RPMI7951 (cell line): ENCODE measurements at regions not wholly inside any gene's neighbourhood (a gene's known extent, or its start where the extent isn't known, plus 50 kb on each side); places are given as distances from the start of the nearest gene placed in this dataset.

Experiments used
- DNase-seq: peaks from one replicate; pipeline ENCODE4 v3.0.0-alpha.2; 2012; ENCODE audit warnings: low read depth

DNA sequence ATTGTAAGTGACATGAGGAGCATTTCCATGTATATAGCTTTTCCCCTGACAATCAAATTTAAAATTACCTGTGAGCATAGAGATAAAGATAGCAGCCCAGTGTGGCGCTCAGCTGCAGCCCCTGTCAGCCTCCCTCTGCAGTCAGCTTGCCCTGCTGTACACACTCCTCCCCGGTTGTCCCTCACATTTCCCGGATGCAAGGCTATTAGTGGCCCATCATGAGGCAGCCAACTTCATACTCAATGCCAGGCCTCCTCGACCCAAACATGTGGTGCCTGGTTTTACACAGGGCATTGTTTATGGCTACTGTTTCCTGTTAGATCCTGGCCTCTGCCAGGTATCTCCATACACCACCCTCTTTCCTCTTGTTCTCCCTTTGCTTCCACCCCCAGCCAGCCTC is 116.1 kb upstream of the SH3BP4 start:
- DNase-seq = no peak

DNA sequence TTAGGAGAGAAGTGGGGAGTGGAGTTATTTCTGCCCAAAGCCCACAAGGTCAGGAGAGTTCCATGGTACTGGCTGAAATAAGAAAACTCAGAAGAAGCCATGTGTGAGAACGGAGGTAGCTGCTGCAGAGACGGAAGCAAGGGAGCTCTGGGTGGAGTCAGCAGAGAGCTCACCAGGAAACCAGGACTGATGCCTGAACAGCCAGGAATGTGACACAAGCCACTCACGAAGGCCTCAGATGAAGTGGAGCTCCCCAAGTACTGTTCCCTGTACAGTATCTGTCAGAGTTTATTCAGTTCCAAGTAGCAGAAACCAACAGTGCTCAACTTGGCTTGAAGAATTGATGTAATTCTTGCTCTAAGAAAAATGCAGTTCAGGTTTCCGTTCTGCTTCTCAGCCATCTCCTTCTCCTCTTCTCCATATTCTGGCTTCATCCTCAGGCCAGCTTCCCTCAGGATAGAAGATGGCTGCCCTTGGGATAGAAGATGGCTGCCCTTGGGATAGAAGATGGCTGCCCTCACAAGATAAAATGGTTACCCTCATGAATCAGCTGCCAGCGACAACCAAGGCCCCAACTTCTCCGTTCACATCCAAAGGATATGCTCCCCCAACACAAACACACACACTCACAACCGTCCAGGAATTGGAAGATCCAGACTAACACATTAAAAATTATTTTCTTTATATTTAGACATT is 117.4 kb upstream of the SH3BP4 start:
- no peak for DNase-seq

DNA sequence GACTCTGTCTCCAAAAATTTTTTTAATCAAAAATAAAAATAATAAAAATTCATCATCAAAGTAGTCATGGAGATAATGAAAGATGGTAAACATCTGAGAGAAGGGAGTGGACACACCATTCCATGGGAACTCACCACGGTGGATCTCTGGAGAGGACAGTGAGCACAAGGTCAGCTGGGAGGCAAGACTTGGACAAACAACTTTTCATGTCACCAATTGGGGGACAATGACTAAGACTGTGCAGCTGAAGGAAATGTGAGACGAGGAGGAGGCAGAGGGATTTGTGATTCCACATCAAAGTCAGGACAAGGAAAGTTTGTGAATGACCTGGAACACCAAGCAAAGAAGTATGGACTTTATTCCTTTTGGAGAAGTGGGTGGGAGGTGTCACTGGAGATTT is 121.0 kb upstream of the SH3BP4 start:
- no peak for DNase-seq

DNA sequence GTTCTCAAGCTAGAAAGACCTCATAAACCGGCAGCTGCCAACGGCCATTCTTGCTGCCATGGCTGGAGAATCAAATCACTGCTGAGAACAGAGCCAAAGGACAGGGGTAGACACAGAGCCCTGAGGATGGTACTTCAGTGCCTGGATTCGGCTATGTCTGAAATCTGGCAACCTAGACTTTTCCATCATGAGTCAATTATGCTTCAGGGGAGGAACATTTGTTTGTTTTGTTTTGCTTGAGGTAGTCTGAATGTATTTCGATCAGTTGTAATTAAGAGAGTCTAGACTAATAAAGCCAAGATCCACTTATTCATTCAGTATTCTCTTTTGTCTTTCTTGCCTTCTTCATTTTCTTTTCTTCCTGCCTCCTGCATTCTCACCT is 122.8 kb upstream of the SH3BP4 start:
- peak; percentile 47 for DNase-seq

DNA sequence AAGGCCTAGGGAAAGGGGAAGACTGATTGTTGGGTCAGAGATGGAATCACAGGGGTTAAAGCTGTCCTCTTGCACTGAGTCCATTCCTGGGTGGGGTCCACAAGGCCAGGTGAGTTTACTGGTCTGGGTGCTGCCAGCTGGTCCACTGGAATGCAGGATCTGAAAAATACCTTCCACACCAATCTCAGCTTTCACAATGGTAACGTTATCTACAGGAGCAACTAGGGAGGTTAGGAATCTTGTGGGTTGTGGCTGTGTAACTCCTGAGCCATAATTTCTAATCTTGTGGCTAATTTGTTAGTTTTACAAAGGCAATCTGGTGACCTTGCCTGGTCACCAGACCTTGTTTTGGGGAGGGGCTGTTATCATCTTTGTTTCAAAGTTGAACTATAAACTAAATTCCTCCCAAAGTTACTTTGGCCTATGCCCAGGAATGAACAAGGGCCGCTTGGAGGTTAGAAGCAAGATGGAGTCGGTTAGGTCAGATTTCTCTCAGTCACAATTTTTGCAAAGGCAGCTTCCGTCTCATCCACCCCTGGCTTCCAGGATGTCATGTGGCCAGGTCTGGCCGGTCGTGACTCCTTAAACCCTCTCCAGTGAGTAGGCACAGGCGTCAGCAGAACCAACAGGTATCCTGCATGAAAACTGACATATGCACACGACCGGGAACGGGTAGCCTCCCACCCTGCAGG is 123.3 kb upstream of the SH3BP4 start:
- DNase-seq = no peak

DNA sequence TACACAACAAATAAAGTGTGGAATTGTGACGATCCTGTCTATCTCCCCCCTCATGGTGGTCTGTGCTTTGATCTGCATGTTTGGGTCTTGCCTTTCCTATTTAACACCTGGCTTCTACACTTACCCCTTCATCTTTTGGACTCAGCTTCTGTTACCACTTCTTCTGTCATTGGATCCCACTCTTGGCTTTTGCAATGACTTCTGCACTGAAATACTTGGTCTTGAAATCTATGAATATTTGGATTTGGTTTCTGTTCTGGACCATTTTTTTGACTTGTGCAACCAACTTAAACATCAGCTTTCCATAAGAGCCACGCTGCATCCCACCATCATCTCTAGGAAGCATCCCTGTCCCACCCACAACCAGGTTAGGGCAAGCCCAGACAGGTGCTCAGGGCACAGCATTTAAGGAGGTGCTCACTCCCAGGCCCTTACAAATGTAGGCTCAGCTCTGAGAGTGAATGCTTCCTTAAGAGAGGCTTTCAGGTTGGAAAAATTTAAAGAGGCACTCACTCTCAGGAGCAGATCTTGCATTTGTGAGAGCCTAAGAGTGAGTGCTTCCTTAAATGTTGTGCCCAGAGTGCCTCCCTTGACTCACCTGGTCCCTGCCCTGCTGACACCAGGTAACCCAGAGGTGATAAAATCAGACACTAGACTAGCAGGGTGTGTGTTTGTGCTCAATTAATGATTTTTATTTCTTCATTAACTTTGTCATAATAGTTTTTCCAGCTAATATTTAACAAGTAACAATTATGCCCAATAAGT is 124.5 kb upstream of the SH3BP4 start:
- DNase-seq = no peak

DNA sequence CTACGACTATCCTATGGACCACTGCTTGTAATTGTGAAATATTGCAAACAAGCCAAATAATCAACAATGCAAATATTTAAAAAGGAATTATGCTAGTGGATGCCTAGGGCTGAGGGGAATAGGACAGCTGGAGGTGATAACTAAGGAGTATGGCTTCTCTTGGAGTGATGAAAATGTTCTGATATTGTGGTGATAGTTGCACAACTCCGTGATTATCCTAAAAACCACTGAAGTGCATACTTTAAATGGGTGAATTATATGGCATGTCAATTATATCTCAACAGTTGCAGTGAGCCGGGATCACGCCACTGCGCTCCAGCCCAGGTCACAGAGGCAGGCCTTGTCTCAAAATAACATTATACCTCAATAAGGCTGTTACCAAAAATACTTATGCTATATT is 125.1 kb upstream of the SH3BP4 start:
- no peak for DNase-seq

DNA sequence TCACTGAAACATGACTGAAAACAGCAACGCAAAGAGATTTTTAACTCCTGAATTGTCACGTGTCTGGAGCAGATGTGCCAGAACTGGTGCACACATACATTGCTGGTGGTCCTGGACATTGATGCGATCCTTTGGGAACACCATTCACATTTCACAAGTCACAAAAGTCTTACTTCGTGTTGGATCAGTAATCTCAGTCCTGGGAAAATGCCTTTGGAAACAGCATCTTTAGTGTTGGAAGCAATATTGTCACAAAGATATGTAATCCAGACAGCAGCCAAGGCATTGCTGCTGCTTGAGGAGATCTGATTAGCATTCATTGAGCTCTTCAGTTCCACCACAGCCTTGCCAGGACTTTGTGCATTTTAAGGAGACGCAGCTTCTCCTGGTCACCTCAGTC is 126.2 kb upstream of the SH3BP4 start:
- no peak for DNase-seq

DNA sequence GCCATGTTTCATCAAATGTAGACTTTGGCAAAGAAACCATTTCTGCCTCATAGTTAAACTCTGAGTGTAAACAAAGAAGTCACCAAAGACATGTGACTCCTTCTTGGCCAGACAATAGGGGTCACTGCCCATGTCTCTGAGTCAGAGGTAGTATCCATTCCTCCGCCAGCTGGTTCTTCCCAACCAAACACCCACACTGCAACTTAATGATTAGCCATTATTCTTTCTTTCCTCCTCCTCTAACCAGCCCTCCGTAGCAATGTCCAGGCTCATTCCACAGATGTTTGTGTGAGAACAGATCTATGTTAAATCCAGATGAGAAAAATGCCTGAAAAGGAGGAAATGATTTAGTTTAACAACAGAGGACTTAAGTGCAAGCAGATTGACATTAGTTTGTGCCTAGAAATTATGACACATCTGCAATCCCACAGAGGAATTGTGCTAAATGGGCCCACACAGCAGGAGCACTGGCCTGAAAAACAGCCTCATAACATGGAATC is 127.9 kb upstream of the SH3BP4 start:
- DNase-seq = peak; percentile 97

DNA sequence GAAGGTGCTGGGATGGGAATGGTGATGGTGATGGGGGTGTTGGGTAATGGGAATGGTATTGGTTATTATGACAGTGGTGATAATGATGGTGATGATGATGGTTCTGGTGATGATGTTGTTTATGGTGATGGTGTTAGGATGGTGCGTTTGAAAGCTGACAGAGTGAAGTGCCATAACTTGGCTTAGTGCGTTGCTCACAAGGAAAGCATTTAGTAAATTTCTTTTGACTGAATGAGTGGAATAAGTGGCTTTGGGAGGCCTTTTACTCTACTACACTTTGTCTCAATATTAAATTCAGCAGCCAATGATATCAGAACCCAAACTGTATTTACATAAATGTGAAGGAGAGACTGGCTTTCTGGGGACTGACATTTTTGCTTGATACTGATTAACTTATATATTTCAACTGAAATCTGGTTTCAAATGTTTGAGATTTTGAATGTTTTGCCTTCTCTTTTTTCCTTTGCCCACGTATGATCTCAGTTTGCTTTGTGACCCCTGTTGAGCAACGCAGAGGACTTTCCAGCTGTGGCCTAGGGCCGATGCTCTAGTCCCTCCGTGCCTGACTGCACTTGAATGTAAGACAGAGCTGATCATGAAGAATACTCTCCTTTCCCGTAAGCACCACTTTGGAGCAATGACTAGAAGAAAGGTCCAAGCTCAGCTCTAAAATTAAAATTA is 128.5 kb upstream of the SH3BP4 start:
- no peak for DNase-seq

DNA sequence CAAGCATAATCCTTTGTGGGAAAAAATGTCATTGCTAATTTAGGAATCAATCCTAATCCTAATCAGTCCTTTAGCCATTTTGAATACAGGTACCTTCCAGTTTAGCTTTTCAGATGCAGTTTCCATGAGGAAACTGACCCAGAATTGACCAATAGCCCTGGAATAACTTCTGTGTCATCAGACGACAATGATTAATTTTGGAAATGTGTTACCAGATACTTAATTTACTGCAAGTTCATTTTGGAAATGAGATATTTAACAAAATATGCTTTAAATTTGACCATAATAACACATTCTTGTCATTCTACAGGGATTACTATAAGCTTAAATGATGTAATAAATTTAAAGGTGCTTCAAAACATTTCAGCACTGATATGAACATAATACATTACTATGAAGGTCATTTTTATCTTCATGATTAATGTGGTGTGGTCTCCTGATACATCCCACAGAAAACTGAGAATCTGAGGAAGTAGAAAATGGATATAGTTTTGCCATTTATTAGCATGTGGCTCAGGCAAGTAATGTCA is 129.8 kb upstream of the SH3BP4 start:
- DNase-seq = no peak

DNA sequence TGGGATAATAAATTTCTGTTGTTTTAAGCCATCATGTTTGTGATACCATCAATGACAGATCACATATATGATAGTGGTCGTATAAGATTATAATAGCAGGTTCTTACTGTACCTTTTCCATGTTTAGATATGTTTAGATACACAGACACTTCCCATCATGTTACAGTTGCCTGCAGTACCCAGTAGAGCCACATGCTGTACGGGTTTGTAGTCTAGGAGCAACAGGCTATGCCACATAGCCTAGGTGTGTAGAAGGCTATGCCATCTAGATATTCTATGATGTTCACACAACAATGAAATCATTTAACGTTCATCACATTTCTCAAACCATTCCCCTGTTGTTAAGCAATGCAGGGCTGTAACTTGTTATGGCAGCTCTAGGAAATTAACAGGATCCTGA is 132.9 kb upstream of the SH3BP4 start:
- no peak for DNase-seq

DNA sequence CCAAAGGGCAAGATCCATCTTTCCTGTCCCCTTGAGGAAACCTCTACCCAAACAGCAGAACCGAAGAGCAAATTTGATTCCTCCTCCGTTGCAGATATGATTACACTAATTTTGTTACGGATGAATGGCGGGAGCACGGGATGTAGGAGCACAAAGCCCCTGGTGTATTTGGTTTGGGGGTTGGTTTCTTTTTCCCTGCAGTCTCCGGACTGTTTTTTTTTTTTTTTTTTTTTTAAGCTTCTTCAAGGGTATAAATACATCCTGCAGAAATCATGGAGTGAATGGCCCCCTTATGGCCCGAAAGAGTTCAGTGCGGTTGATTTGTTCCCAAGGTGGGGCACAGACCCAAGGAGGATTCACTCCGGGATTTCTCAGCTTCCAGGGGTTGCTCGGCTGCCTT is 135.3 kb upstream of the SH3BP4 start:
- DNase-seq = peak; percentile 55

DNA sequence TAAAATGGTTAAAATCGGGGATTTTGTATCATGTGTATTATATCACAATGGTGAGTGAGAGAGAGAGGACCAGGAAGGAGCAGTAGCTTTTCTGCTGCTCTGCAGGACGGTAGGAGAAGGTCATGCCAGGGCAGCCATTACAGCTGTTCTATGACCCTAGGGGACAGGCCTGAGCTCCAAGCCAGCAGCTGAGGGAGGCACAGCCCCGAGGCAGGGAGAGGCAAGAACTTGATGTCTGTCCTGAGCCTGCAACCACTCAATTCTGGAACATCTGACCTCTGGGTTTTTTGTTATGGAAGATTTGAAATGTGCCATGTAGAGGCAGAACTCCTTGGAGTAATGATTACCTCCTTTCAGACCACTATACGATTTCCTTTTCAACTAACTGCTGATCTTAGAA is 135.8 kb upstream of the SH3BP4 start:
- peak; percentile 70 for DNase-seq

DNA sequence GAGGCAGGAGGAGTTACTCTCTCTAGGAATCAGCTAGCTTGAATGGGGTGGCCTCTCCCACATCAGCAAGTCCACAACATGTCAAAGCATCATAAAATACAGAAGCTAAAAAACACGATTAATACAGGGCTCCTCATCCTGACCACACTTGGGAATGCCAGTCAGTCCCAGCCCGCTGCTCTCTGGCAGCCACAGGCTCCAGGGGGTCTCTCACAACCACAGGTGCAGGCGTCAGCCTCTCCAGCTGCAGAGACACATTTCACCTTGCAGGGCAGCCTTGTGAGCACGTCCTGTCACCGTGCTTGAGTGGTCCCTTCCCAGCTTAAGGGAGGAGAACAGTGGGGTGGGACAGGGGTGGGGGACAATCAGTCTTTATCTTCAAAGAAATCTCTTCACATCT is 137.4 kb upstream of the SH3BP4 start:
- DNase-seq = no peak

DNA sequence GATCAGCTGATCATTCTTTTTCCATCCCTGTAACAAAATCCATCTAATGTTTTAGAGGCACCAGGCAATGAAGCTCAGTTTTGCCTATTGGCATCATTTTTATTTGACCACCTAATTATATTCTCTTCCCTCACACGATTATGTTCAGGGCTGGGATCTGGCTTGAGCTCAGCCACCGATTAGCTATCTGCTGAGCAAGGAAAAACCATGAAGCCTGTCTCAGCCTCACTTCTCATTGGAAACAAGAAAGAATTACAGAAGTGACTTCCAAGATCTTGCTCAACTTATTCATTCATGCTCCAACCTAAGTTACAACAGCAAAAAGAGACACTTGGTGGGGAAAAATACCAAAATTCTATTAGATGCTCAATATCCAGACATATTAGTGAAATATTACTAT is 139.0 kb upstream of the SH3BP4 start:
- DNase-seq = no peak

DNA sequence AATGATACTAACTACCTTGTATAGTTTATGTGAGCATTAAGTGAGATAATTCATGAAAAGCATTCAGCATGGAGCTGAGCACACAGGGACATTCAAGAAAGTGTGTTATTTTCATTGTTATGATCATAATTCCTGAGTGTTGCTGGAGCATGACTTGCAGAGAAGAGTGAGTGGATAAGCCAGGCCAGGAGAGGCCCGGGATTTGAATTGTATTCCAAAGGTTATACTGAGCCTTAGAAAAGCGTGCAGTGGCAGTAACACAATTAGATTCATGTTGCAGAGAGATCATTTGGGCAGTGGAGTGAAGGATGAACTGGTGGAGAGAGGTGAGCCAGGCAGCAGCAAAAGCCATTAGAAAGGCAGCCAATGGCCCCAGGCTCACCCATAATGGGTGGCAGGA is 142.9 kb upstream of the SH3BP4 start:
- no peak for DNase-seq

DNA sequence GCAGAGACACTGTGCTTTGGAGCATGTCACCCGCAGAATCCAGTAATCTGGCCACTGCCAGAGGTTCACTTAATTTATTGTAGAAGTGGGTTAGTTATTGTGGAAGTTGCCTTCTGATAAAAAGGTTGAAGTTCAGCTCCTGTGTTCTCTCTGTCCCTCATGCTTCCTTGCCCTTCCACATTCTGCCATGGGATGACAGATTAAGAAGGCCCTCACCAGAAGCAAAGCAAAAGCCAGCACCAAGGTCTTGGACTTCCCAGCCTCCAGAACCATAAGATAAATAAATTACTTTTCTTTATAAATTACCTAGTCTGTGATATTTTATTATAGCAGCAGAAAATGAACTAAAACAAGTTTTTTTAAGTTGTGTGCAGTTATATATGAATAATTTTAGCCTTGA is 145.0 kb upstream of the SH3BP4 start:
- DNase-seq = no peak

DNA sequence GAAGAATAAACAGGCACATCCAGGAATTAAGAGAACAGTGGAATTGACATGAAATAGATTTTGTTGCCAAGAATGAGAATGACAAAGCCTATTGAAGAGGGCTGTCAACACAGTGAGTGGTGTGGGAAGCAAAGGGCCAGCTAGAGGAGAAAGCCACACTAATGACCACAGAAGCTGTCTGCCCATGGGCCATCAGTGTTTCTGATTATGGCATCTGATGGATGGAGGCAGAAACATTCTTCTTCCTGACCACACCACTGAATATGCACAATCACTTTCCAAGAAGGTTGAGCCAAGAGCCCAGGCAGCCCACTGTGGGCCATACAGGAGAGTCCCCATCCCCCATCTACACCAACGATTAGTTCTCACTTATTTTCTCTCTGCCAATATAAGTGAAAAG is 146.0 kb upstream of the SH3BP4 start:
- DNase-seq = peak; percentile 87

DNA sequence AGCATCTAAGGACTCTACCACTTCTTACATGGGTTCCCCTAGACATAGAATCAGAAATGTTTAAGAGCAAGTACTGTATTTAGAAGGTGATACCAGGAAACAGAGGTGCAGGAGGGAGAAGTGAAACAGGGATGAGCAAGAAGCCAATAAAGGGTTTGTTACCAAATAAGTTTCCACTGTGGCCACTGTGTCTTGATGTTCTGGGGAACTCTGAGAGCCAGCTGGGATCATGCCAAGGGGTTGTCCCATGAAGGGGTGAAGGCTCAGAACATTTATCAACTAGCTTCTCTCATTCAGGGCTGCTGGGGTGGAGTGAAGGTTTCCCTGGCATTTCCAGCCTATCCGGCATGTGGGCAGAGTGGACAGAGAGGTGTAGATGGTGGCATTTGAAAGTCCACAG is 147.1 kb upstream of the SH3BP4 start:
- DNase-seq = no peak

DNA sequence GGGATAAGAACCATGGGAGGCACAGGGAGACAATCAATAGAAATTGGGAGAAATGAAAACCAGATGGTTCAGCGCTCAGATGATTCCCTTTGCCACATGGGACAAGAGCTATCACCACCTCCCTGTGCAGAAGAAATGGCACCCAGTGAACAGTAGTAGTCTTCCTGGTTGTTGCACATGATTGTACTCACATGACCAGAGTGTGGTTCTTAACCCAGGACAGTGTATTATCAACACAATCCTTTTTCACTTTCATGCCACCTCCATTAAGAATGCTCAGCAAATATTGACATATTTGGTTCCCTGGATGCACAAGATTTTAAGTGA is 149.0 kb upstream of the SH3BP4 start:
- DNase-seq = no peak
